SK-N-SH (cell line): ENCODE measurements at regions not wholly inside any gene's neighbourhood (a gene's known extent, or its start where the extent isn't known, plus 50 kb on each side); places are given as distances from the start of the nearest gene placed in this dataset.

Source experiments
- CTCF ChIA-PET: fragments of 300-600, 350-600 bp; formaldehyde crosslinking; extraction: SDS; loops from one replicate; lab custom pipeline; 2021; lab: Yijun Ruan, JAX
- POLR2A ChIA-PET: fragments of 350-600 bp; sonication (Branson Sonifier 250); formaldehyde crosslinking; extraction: SDS; loops from one replicate; lab custom pipeline; 2020; ENCODE audit warnings: antibody characterized with exemption, inconsistent platforms; lab: Yijun Ruan, JAX
- DNase-seq: peaks from one replicate; pipeline ENCODE4 v3.0.0; 2012
- H2AFZ ChIP-seq: fragments of 200-600 bp; sonication (generic); 2 replicates; pipeline ENCODE4 v1.8.1; 2016; ENCODE audit warnings: antibody characterized with exemption, mild to moderate bottlenecking, low read depth
- H3F3A ChIP-seq: fragments of 200-600 bp; sonication (generic); replicated peaks from 2 replicates; pipeline ENCODE3; 2016; ENCODE audit warnings: antibody characterized with exemption, mild to moderate bottlenecking; ENCODE audit not compliant: insufficient read depth
- H3K27ac ChIP-seq, 2 experiments: fragments of 200-500 bp in 1 of 2; fragments of 200-600 bp in 1 of 2; sonication (Bioruptor generic) in 1 of 2; sonication (generic), shearing (Covaris generic) in 1 of 2; 2 replicates each; pipeline versions ENCODE4 v1.5.1 to v1.6.1; 2014 to 2016; ENCODE audit warnings: low read depth in 2 of 2, inconsistent platforms in 1 of 2, low read length in 1 of 2, mild to moderate bottlenecking in 1 of 2, mixed read lengths in 1 of 2
- H3K27me3 ChIP-seq: fragments of 200-600 bp; sonication (generic), shearing (Covaris generic); 2 replicates; pipeline ENCODE4 v1.6.1; 2016; ENCODE audit warnings: mixed run types; ENCODE audit not compliant: insufficient read depth
- H3K36me3 ChIP-seq, 2 experiments: fragments of 200-500 bp in 1 of 2; fragments of 200-600 bp in 1 of 2; sonication (Bioruptor generic) in 1 of 2; sonication (generic) in 1 of 2; replicated peaks in 1 of 2; 2 replicates each; pipeline versions ENCODE3 to v1.5.1; 2014 to 2016; ENCODE audit warnings: low read length in 1 of 2, mild to moderate bottlenecking in 1 of 2; ENCODE audit not compliant: insufficient read depth in 2 of 2, control insufficient read depth in 1 of 2
- H3K4me1 ChIP-seq, 2 experiments: fragments of 200-500 bp in 1 of 2; fragments of 200-600 bp in 1 of 2; sonication (Bioruptor generic) in 1 of 2; sonication (generic), shearing (Covaris generic) in 1 of 2; 2 replicates each; pipeline versions ENCODE4 v1.5.1 to v1.6.1; 2014 to 2016; ENCODE audit warnings: low read depth in 1 of 2, low read length in 1 of 2, mixed run types in 1 of 2; ENCODE audit not compliant: insufficient read depth in 2 of 2, control insufficient read depth in 1 of 2
- H3K4me2 ChIP-seq: fragments of 200-600 bp; sonication (generic), shearing (Covaris generic); 2 replicates; pipeline ENCODE4 v1.6.1; 2017; ENCODE audit warnings: mixed run types
- H3K4me3 ChIP-seq, 2 experiments: fragments of 200-500 bp in 1 of 2; fragments of 200-600 bp in 1 of 2; sonication (Bioruptor generic) in 1 of 2; sonication (generic), shearing (Covaris generic) in 1 of 2; 2 replicates each; pipeline versions ENCODE4 v1.5.1 to v1.8.1; 2014 to 2016; ENCODE audit warnings: low read depth in 2 of 2, inconsistent platforms in 1 of 2, low read length in 1 of 2, mild to moderate bottlenecking in 1 of 2, mixed read lengths in 1 of 2, moderate library complexity in 1 of 2
- H3K79me2 ChIP-seq: fragments of 200-600 bp; sonication (generic); 2 replicates; pipeline ENCODE4 v1.8.1; 2017; ENCODE audit warnings: mild to moderate bottlenecking; ENCODE audit not compliant: insufficient read depth
- H3K9ac ChIP-seq: fragments of 200-600 bp; sonication (generic); 2 replicates; pipeline ENCODE4 v1.6.1; 2017; ENCODE audit warnings: mixed run types
- H3K9me2 ChIP-seq: fragments of 200-600 bp; sonication (generic); 2 replicates; pipeline ENCODE4 v1.6.1; 2017; ENCODE audit warnings: mixed run types
- H3K9me3 ChIP-seq: fragments of 200-600 bp; sonication (generic); 2 replicates; pipeline ENCODE4 v1.6.1; 2017; ENCODE audit warnings: mixed run types, mild to moderate bottlenecking, moderate library complexity
- H4K20me1 ChIP-seq: fragments of 200-600 bp; sonication (generic); 2 replicates; pipeline ENCODE4 v1.6.1; 2017; ENCODE audit warnings: mild to moderate bottlenecking, mixed run types; ENCODE audit not compliant: insufficient read depth
- CHD2 ChIP-seq: fragments of 150-350 bp; IDR thresholded peaks from 2 replicates; pipeline ENCODE4 v1.6.1; 2018; ENCODE audit warnings: low read length; ENCODE audit not compliant: partially characterized antibody
- ELF1 ChIP-seq: IDR thresholded peaks from 2 replicates; pipeline ENCODE4 v1.4.0; 2012
- FOSL2 ChIP-seq: IDR thresholded peaks from 2 replicates; pipeline ENCODE4 v1.4.0; 2012; ENCODE audit warnings: low read depth, mild to moderate bottlenecking, moderate library complexity, borderline replicate concordance
- FOXM1 ChIP-seq: IDR thresholded peaks from 2 replicates; pipeline ENCODE4 v1.4.0; 2012; ENCODE audit warnings: low read depth, mild to moderate bottlenecking
- GABPA ChIP-seq: IDR thresholded peaks from 2 replicates; pipeline ENCODE4 v1.4.0; 2012; ENCODE audit warnings: low read depth, mild to moderate bottlenecking
- GATA2 ChIP-seq: sonication (generic); formaldehyde crosslinking; IDR thresholded peaks from 2 replicates; pipeline ENCODE4 v1.5.0; 2020; ENCODE audit warnings: mild to moderate bottlenecking, missing genetic modification reagents
- JUND ChIP-seq: IDR thresholded peaks from 2 replicates; pipeline ENCODE4 v1.4.0; 2012
- MEF2A ChIP-seq: IDR thresholded peaks from 2 replicates; pipeline ENCODE4 v1.4.0; 2012; ENCODE audit warnings: low read depth, borderline replicate concordance
- NFIC ChIP-seq: IDR thresholded peaks from 2 replicates; pipeline ENCODE4 v1.4.0; 2012; ENCODE audit warnings: borderline replicate concordance
- NRF1 ChIP-seq: IDR thresholded peaks from 2 replicates; pipeline ENCODE4 v1.6.1; 2012; ENCODE audit warnings: low read depth, mild to moderate bottlenecking, low read length
- POLR2AphosphoS5 ChIP-seq: IDR thresholded peaks from 2 replicates; pipeline ENCODE4 v1.6.1; 2012; ENCODE audit warnings: low read depth, low read length
- RAD21 ChIP-seq: IDR thresholded peaks from 2 replicates; pipeline ENCODE4 v1.6.1; 2012; ENCODE audit warnings: mild to moderate bottlenecking, low read length
- RFX5 ChIP-seq: IDR thresholded peaks from 2 replicates; pipeline ENCODE4 v1.6.1; 2012; ENCODE audit warnings: mild to moderate bottlenecking, improper control_type of control experiment, low read length
- SIN3A ChIP-seq: IDR thresholded peaks from 2 replicates; pipeline ENCODE4 v1.6.1; 2012; ENCODE audit warnings: low read depth, mild to moderate bottlenecking, low read length, moderate library complexity, borderline replicate concordance
- TCF12 ChIP-seq: IDR thresholded peaks from 2 replicates; pipeline ENCODE4 v1.4.0; 2012
- TEAD4 ChIP-seq: IDR thresholded peaks from 2 replicates; pipeline ENCODE4 v1.4.0; 2012; ENCODE audit warnings: mild to moderate bottlenecking, borderline replicate concordance; ENCODE audit not compliant: insufficient read depth
- YY1 ChIP-seq: IDR thresholded peaks from 2 replicates; pipeline ENCODE4 v1.4.0; 2012; ENCODE audit warnings: low read depth, mild to moderate bottlenecking
- WGBS: methylation state at CpG from one replicate; pipeline ENCODE4 v1.1.6; 2017; ENCODE audit warnings: low lambda C conversion rate; 5-methylcytosine and 5-hydroxymethylcytosine counted together
- TF ChIP-seq, protein P1 (sequence below): IDR thresholded peaks from 2 replicates; pipeline ENCODE4; 2012
- TF ChIP-seq, protein P2 (sequence below): IDR thresholded peaks from 2 replicates; pipeline ENCODE4 v1.4.0; 2012; ENCODE audit warnings: low read depth, borderline replicate concordance
- TF ChIP-seq, protein P3 (sequence below): fragments of 150-350 bp; IDR thresholded peaks from 2 replicates; pipeline ENCODE4 v1.6.1; 2017; ENCODE audit warnings: antibody characterized with exemption, low read length, low read depth, borderline replicate concordance

DNA sequence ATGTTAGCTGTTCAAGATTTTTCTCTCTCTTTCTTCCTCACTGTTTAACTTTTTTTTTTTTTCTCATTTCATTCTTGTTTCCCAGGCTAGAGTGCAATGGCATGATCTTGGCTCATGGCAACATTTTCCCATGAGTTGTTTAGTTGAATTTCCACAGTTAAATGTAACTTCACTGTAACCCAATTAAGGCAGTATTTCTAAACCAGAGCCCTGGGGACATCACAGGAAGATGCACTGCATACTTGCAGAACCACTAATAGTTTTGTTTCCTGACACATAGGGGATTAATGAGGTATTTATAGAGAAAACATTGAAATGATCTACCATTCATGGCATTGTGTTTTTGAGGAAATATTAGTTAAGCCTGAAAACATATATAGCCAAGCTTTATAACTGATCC is 795.6 kb upstream of the GHITM start:
- Histone ChIP-seq H3K4me1 (peaks cover 0 to 3% of the 10 kb centered on the region in 2 experiments; a peak in 1 of 4 replicates), H3K4me2 (no peak overlapping the region), H3K27ac (no peak overlapping the region), H2AFZ (no peak overlapping the region), H3K79me2 (no peaks in the 10 kb centered on the region), H4K20me1 (no peaks in the 10 kb centered on the region), H3F3A (no peaks in the 10 kb centered on the region), H3K9me2 (no peaks in the 10 kb centered on the region), H3K9me3 (no peaks in the 10 kb centered on the region), H3K36me3 (no peaks in the 10 kb centered on the region), H3K9ac (no peak overlapping the region), H3K4me3 (no peak overlapping the region), H3K27me3 (no peaks in the 10 kb centered on the region)
- DNase-seq, result no peak
- no peak for TF ChIP-seq JUND
- ChIA-PET CTCF (interaction anchor here (1.3 kb wide), 1 partner anchor 357 kb away, joined by 3 read pairs; no protein-coding TSS in a partner anchor), POLR2A (no interaction called here)

DNA sequence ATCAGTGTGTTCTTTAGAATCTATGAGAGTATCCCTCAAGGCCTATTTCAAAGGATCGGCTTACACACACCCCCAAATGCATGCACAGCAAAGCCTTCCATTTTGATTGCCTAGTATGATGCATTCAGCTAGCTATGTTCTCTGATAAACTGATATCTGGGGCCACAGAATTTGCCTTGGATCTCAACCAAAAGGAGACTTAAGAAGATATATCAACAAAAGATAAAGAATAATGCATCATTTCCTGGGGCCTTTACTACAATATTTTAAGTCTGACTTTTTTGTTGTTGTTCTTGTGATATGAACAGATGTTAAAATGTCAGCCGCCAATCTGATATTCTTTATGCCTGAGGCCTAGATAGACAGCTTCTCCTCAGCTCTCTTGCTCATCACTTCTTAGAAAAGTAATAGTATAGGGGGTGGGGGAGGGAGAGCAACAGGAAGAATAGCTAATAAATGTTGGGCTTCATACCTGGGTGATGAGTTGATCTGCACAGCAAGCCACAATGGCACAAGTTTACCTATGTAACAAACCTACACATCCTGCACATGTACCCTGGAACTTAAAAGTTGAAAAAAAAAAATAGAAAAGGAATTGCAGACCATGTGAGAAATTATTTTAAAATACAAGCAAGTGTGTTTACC is 792.9 kb upstream of the GHITM start:
- no peak overlapping the region for H3K27ac ChIP-seq
- H3K9me3 ChIP-seq, result no peaks in the 10 kb centered on the region; the same call in 1 of the 2 replicates
- POLR2A ChIA-PET, result no interaction called here
- H3F3A ChIP-seq, result no peaks in the 10 kb centered on the region
- H2AFZ ChIP-seq, result no peak overlapping the region
- H3K9ac ChIP-seq, result no peak overlapping the region
- WGBS, result 64% methylated on average over 2 of the region's 2 CpGs
- H3K4me3 ChIP-seq, result no peak overlapping the region
- no peaks in the 10 kb centered on the region for H3K27me3 ChIP-seq
- TF ChIP-seq NFIC (no peak), MEF2A (no peak), ELF1 (no peak), SIN3A (no peak), YY1 (no peak), CHD2 (no peak)
- H3K4me2 ChIP-seq, result no peak overlapping the region
- H4K20me1 ChIP-seq, result no peaks in the 10 kb centered on the region
- CTCF ChIA-PET, result interaction anchor here (0.5 kb wide), 1 partner anchor 1042 kb away, joined by 3 read pairs; no protein-coding TSS in a partner anchor
- H3K9me2 ChIP-seq, result no peaks in the 10 kb centered on the region
- H3K4me1 ChIP-seq, result peaks cover 0 to 3% of the 10 kb centered on the region in 2 experiments; a peak in 1 of 4 replicates
- H3K36me3 ChIP-seq, result no peaks in the 10 kb centered on the region
- H3K79me2 ChIP-seq, result no peaks in the 10 kb centered on the region
- DNase-seq, result no peak

DNA sequence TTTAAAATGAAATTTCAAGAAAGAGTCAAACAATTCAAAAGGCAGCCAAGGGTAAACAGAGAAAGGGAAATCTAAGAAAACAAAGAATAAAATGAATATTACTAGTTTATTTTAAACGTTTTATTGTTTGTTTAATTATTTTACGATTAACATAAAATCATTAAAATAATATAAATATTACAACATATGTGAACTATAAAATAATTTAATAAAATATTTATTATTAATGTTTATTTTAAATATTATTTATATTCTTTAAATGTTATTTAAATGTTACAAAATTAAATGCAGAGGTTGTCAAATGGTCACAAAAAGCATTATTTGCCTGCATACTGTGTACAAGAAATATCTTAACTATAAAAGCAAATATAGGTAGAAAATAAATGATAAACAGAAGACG is 786.7 kb upstream of the GHITM start:
- no peaks in the 10 kb centered on the region for H3K27me3 ChIP-seq
- CTCF ChIA-PET, result no interaction called here
- H3K4me2 ChIP-seq, result no peak overlapping the region
- H3K4me1 ChIP-seq, result no peaks in the 10 kb centered on the region
- H4K20me1 ChIP-seq, result no peaks in the 10 kb centered on the region
- POLR2A ChIA-PET, result no interaction called here
- H3K4me3 ChIP-seq, result no peak overlapping the region
- no peaks in the 10 kb centered on the region for H3K9me2 ChIP-seq
- TF ChIP-seq, protein P1, sequence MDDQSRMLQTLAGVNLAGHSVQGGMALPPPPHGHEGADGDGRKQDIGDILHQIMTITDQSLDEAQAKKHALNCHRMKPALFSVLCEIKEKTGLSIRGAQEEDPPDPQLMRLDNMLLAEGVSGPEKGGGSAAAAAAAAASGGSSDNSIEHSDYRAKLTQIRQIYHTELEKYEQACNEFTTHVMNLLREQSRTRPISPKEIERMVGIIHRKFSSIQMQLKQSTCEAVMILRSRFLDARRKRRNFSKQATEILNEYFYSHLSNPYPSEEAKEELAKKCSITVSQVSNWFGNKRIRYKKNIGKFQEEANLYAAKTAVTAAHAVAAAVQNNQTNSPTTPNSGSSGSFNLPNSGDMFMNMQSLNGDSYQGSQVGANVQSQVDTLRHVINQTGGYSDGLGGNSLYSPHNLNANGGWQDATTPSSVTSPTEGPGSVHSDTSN, result no peak
- no peak for TF ChIP-seq NRF1
- no peak for TF ChIP-seq SIN3A
- no peak for TF ChIP-seq GATA2 (CRISPR knock-in tag)
- TF ChIP-seq POLR2AphosphoS5, result no peak
- TF ChIP-seq, protein P2, sequence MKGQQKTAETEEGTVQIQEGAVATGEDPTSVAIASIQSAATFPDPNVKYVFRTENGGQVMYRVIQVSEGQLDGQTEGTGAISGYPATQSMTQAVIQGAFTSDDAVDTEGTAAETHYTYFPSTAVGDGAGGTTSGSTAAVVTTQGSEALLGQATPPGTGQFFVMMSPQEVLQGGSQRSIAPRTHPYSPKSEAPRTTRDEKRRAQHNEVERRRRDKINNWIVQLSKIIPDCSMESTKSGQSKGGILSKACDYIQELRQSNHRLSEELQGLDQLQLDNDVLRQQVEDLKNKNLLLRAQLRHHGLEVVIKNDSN, result no peak
- no peak for TF ChIP-seq GABPA
- TF ChIP-seq, protein P3, sequence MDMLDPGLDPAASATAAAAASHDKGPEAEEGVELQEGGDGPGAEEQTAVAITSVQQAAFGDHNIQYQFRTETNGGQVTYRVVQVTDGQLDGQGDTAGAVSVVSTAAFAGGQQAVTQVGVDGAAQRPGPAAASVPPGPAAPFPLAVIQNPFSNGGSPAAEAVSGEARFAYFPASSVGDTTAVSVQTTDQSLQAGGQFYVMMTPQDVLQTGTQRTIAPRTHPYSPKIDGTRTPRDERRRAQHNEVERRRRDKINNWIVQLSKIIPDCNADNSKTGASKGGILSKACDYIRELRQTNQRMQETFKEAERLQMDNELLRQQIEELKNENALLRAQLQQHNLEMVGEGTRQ, result no peak
- no peak for TF ChIP-seq RAD21
- TF ChIP-seq JUND, result no peak
- TF ChIP-seq TCF12, result no peak
- TF ChIP-seq TEAD4, result no peak
- no peak for TF ChIP-seq FOXM1
- TF ChIP-seq MEF2A, result no peak
- TF ChIP-seq ELF1, result no peak
- no peak for TF ChIP-seq FOSL2
- TF ChIP-seq RFX5, result no peak
- TF ChIP-seq NFIC, result no peak
- WGBS, result 42% methylated on average over 3 of the region's 3 CpGs
- no peaks in the 10 kb centered on the region for H3F3A ChIP-seq
- H3K36me3 ChIP-seq, result no peaks in the 10 kb centered on the region
- H3K9me3 ChIP-seq, result no peaks in the 10 kb centered on the region; the same call in 1 of the 2 replicates
- no peak overlapping the region for H3K27ac ChIP-seq
- H3K9ac ChIP-seq, result no peak overlapping the region
- DNase-seq, result no peak
- no peak overlapping the region for H2AFZ ChIP-seq
- no peaks in the 10 kb centered on the region for H3K79me2 ChIP-seq
